H1 (cell line): ENCODE measurements at regions not wholly inside any gene's neighbourhood (a gene's known extent, or its start where the extent isn't known, plus 50 kb on each side); places are given as distances from the start of the nearest gene placed in this dataset.

Experiments
- CTCF ChIA-PET: fragments of 300-600 bp; sonication (Branson Sonifier 250); formaldehyde crosslinking; loops from one replicate; lab custom pipeline; 2021; ENCODE audit not compliant: partially characterized antibody; lab: Charles Lee
- POLR2A ChIA-PET: fragments of 300-600 bp; sonication (Branson Sonifier 250); formaldehyde crosslinking; loops from one replicate; lab custom pipeline; 2021; ENCODE audit warnings: inconsistent platforms; ENCODE audit not compliant: partially characterized antibody; lab: Charles Lee
- DNase-seq, 2 experiments: peaks; one replicate each; pipeline versions ENCODE4 v3.0.0 to v3.0.0-alpha.2; 2010 to 2022; ENCODE audit warnings: low spot score in 2 of 2, low read depth in 1 of 2, mixed read lengths in 1 of 2
- FAIRE-seq: peaks from 2 replicates; lab custom pipeline; 2011; peaks lifted over from hg19 to GRCh38; lab: Jason Lieb, UNC
- H2AFZ ChIP-seq: 2 replicates; pipeline ENCODE4 v1.8.1; 2012; ENCODE audit warnings: low read length, inconsistent platforms
- H2AK5ac ChIP-seq: 2 replicates; pipeline ENCODE4 v1.6.1; 2013; ENCODE audit warnings: low read depth, low read length
- H2BK120ac ChIP-seq: replicated peaks from 2 replicates; pipeline ENCODE3; 2013; ENCODE audit warnings: low read depth, low read length, inconsistent platforms
- H2BK12ac ChIP-seq: 2 replicates; pipeline ENCODE4 v1.6.1; 2013; ENCODE audit warnings: low read depth, low read length
- H2BK15ac ChIP-seq: 2 replicates; pipeline ENCODE4 v1.6.1; 2013; ENCODE audit warnings: low read length
- H2BK20ac ChIP-seq: 2 replicates; pipeline ENCODE4 v1.6.1; 2013; ENCODE audit warnings: low read length
- H2BK5ac ChIP-seq: 2 replicates; pipeline ENCODE4 v1.6.1; 2013; ENCODE audit warnings: low read depth, low read length
- H3K14ac ChIP-seq: 2 replicates; pipeline ENCODE4 v1.6.1; 2013; ENCODE audit warnings: inconsistent platforms; ENCODE audit not compliant: insufficient read length
- H3K18ac ChIP-seq: 2 replicates; pipeline ENCODE4 v1.6.1; 2013; ENCODE audit warnings: low read length; ENCODE audit errors: extremely low read depth
- H3K23ac ChIP-seq: 2 replicates; pipeline ENCODE4 v1.6.1; 2013; ENCODE audit warnings: inconsistent platforms; ENCODE audit not compliant: insufficient read length
- H3K23me2 ChIP-seq: 2 replicates; pipeline ENCODE4 v1.6.1; 2013; ENCODE audit warnings: low read depth, low read length
- H3K27ac ChIP-seq: 2 replicates; pipeline ENCODE4 v1.6.1; 2011; ENCODE audit warnings: low read depth, low read length, inconsistent platforms
- H3K27me3 ChIP-seq, 4 experiments: replicated peaks in 1 of 4; 1 replicate in 1 of 4; 2 replicates in 3 of 4; pipeline versions ENCODE4 v1.6.1 to v1.8.1; 2011 to 2013; ENCODE audit warnings: low read length in 3 of 4, mild to moderate bottlenecking in 3 of 4, inconsistent platforms in 2 of 4, mixed read lengths in 2 of 4, moderate library complexity in 1 of 4; ENCODE audit not compliant: control insufficient read depth in 3 of 4, insufficient read depth in 3 of 4; ENCODE audit errors: extremely low read depth in 1 of 4
- H3K36me3 ChIP-seq, 4 experiments: 2 replicates each; pipeline versions ENCODE4 v1.6.1 to v1.8.1; 2011 to 2013; ENCODE audit warnings: mild to moderate bottlenecking in 4 of 4, low read length in 3 of 4, moderate library complexity in 2 of 4, control low read depth in 1 of 4, inconsistent platforms in 1 of 4; ENCODE audit not compliant: insufficient read depth in 4 of 4, control insufficient read depth in 2 of 4
- H3K4ac ChIP-seq: replicated peaks from 2 replicates; pipeline ENCODE3; 2013; ENCODE audit warnings: low read length, low read depth, mixed read lengths, inconsistent platforms; ENCODE audit not compliant: insufficient read length
- H3K4me1 ChIP-seq, 4 experiments: replicated peaks in 1 of 4; 1 replicate in 1 of 4; 2 replicates in 3 of 4; pipeline versions ENCODE4 v1.6.1 to v1.8.1; 2011 to 2013; ENCODE audit warnings: low read length in 3 of 4, inconsistent platforms in 2 of 4, mixed read lengths in 1 of 4; ENCODE audit not compliant: insufficient read depth in 4 of 4, control insufficient read depth in 3 of 4
- H3K4me2 ChIP-seq, 2 experiments: 2 replicates each; pipeline versions ENCODE4 v1.6.1 to v1.8.1; 2011 to 2013; ENCODE audit warnings: low read depth in 2 of 2, low read length in 2 of 2, control low read depth in 1 of 2, inconsistent platforms in 1 of 2, mild to moderate bottlenecking in 1 of 2; ENCODE audit not compliant: insufficient read depth in 1 of 2
- H3K4me3 ChIP-seq, 4 experiments: fragments of 200-600, 300-600 bp in 1 of 4; sonication (generic), shearing (Covaris generic), sonication (Bioruptor Twin) in 1 of 4; 2 replicates each; pipeline versions ENCODE4 v1.5.1 to v1.8.1; 2011 to 2016; ENCODE audit warnings: low read length in 4 of 4, low read depth in 3 of 4, control low read depth in 2 of 4, inconsistent platforms in 2 of 4, mild to moderate bottlenecking in 2 of 4, mixed read lengths in 1 of 4, moderate library complexity in 1 of 4; ENCODE audit not compliant: insufficient read depth in 2 of 4; ENCODE audit errors: extremely low read depth in 1 of 4
- H3K56ac ChIP-seq: replicated peaks from 2 replicates; pipeline ENCODE3; 2013; ENCODE audit warnings: low read depth, mild to moderate bottlenecking, mixed read lengths, low read length, inconsistent platforms; ENCODE audit not compliant: insufficient read length
- H3K79me1 ChIP-seq: 2 replicates; pipeline ENCODE4 v1.6.1; 2013; ENCODE audit warnings: low read depth, low read length, control low read depth
- H3K79me2 ChIP-seq, 2 experiments: 2 replicates each; pipeline versions ENCODE4 v1.6.1 to v1.8.1; 2012 to 2013; ENCODE audit warnings: low read length in 2 of 2, mild to moderate bottlenecking in 2 of 2, inconsistent platforms in 1 of 2; ENCODE audit not compliant: insufficient read depth in 2 of 2, control insufficient read depth in 1 of 2
- H3K9ac ChIP-seq, 4 experiments: replicated peaks in 1 of 4; 1 replicate in 1 of 4; 2 replicates in 3 of 4; pipeline versions ENCODE4 v1.6.1 to v1.8.1; 2011 to 2013; ENCODE audit warnings: low read depth in 3 of 4, low read length in 3 of 4, control low read depth in 2 of 4, mild to moderate bottlenecking in 2 of 4, moderate library complexity in 2 of 4, inconsistent platforms in 1 of 4; ENCODE audit errors: extremely low read depth in 1 of 4
- H3K9me3 ChIP-seq, 2 experiments: 2 replicates each; pipeline versions ENCODE4 v1.6.1 to v1.8.1; 2012 to 2013; ENCODE audit warnings: mild to moderate bottlenecking in 2 of 2, moderate library complexity in 2 of 2, control low read depth in 1 of 2, inconsistent platforms in 1 of 2, low read depth in 1 of 2, low read length in 1 of 2, mixed read lengths in 1 of 2; ENCODE audit not compliant: insufficient read depth in 2 of 2
- H4K20me1 ChIP-seq, 2 experiments: replicated peaks in 1 of 2; 2 replicates each; pipeline versions ENCODE3 to v1.8.1; 2011 to 2013; ENCODE audit warnings: inconsistent platforms in 2 of 2, low read length in 2 of 2, mild to moderate bottlenecking in 1 of 2; ENCODE audit not compliant: insufficient read depth in 2 of 2, control insufficient read depth in 1 of 2
- H4K5ac ChIP-seq: 2 replicates; pipeline ENCODE4 v1.6.1; 2013; ENCODE audit warnings: low read length, low read depth, mixed read lengths, inconsistent platforms; ENCODE audit not compliant: insufficient read length
- H4K8ac ChIP-seq: 2 replicates; pipeline ENCODE4 v1.8.0; 2013; ENCODE audit warnings: mild to moderate bottlenecking, moderate library complexity, low read length, inconsistent platforms; ENCODE audit not compliant: insufficient read depth; ENCODE audit errors: extremely low read depth
- H4K91ac ChIP-seq: replicated peaks from 2 replicates; pipeline ENCODE3; 2013; ENCODE audit warnings: low read length, mixed read lengths, inconsistent platforms; ENCODE audit not compliant: insufficient read length
- ATF2 ChIP-seq: IDR thresholded peaks from 2 replicates; pipeline ENCODE4 v1.6.1; 2012; ENCODE audit warnings: low read length, inconsistent platforms
- CTCF ChIP-seq, 3 experiments: IDR thresholded peaks; 1 replicate in 2 of 3; 2 replicates in 1 of 3; pipeline versions ENCODE4 v1.5.1 to v1.6.1; 2011; ENCODE audit warnings: low read length in 3 of 3, mild to moderate bottlenecking in 3 of 3, inconsistent platforms in 2 of 3, low read depth in 1 of 3, moderate library complexity in 1 of 3; ENCODE audit not compliant: insufficient read depth in 1 of 3; ENCODE audit errors: control extremely low read depth in 1 of 3
- RAD21 ChIP-seq, 2 experiments: IDR thresholded peaks in 1 of 2; conservative IDR thresholded peaks in 1 of 2; 2 replicates each; pipeline ENCODE4 v1.6.1; 2011; ENCODE audit warnings: low read depth in 2 of 2, low read length in 2 of 2, improper control_type of control experiment in 1 of 2, inconsistent platforms in 1 of 2, mild to moderate bottlenecking in 1 of 2, moderate library complexity in 1 of 2
- WGBS, 2 experiments: shearing (Covaris generic) in 1 of 2; methylation state at CpG; one replicate each; pipeline versions ENCODE4 v1.1.6 to v1.1.7; 2013 to 2015; ENCODE audit warnings: low lambda C conversion rate in 2 of 2, mixed read lengths in 2 of 2, inconsistent platforms in 1 of 2, low coverage in 1 of 2, missing lambda C conversion rate in 1 of 2; ENCODE audit not compliant: insufficient replicate concordance in 2 of 2, insufficient coverage in 1 of 2, insufficient read length in 1 of 2; ENCODE audit errors: extremely low coverage in 1 of 2, missing lambda C conversion rate in 1 of 2; 5-methylcytosine and 5-hydroxymethylcytosine counted together

DNA sequence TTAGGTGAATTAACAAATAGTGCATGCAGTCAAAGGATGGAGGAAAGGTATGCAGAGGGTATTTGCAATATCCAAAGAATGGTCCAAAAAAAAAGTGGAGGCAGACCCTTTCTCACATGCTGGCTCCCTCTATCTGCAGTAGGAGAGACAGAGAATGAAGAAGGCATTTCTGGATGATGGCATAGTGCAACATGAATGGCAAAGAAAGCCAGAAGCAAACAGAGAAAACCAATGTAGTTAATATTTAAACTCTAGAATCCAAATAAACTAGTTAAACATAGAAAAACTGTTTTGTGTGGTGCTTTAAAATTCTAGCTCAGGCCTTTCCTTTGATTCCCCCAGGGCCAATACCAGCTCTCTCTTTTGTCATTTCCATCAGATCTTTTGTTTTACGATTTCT, 403.1 kb upstream of the WWC1 start:
- no peak for TF ChIP-seq ATF2
- peak in 1 of 2 experiments; percentile 11; a peak in 1 of 4 replicates for TF ChIP-seq RAD21 (IDR thresholded peaks at IDR 0.05 in 1 of 2, conservative IDR thresholded peaks at IDR 0.05 in 1 of 2; ENCODE audit: low read depth in 2 of 2, low read length in 2 of 2)
- peak in 1 of 3 experiments; percentile 19; a peak in 2 of 4 replicates for TF ChIP-seq CTCF (IDR thresholded peaks at IDR 0.05; ENCODE audit: control extremely low read depth in 1 of 3, insufficient read depth in 1 of 3, low read depth in 1 of 3, low read length in 3 of 3)
- TF ChIP-seq, all 59 proteins: peak for 2
- Histone ChIP-seq H3K4ac (no peak overlapping the region), H3K9me3 (no peaks in the 10 kb centered on the region), H3K9ac (no peak overlapping the region), H3K4me1 (peaks cover 0 to 9% (median 7%) of the 10 kb centered on the region in 4 experiments; a peak in 6 of 7 replicates), H2BK120ac (no peak overlapping the region), H3K4me2 (no peak overlapping the region; a peak in 1 of 4 replicates), H2AFZ (no peak overlapping the region), H4K5ac (no peak overlapping the region), H3K27ac (no peak overlapping the region), H3K27me3 (no peaks in the 10 kb centered on the region), H2BK5ac (no peak overlapping the region), H3K56ac (no peak overlapping the region), H2BK20ac (no peak overlapping the region), H2BK15ac (no peak overlapping the region), H3K14ac (no peak overlapping the region), H3K36me3 (no peaks in the 10 kb centered on the region), H3K18ac (no peak overlapping the region), H3K23ac (no peak overlapping the region), H2AK5ac (no peak overlapping the region), H3K79me2 (no peaks in the 10 kb centered on the region), H4K20me1 (no peaks in the 10 kb centered on the region), H2BK12ac (no peak overlapping the region), H4K8ac (no peak overlapping the region), H4K91ac (no peak overlapping the region), H3K79me1 (no peaks in the 10 kb centered on the region), H3K23me2 (no peaks in the 10 kb centered on the region), H3K4me3 (no peak overlapping the region)
- WGBS, 2 experiments: 95% methylated on average over 1 of the region's 1 CpG; no CpG with 5 or more reads in 1 of the 2 experiments
- no peak for DNase-seq
- no peak for FAIRE-seq
- CTCF ChIA-PET: interaction anchor here (0.5 to 1.6 kb wide), 8 partner anchors 9 to 77 kb away, joined by 3 to 5 read pairs (median 3); no protein-coding TSS in a partner anchor
- POLR2A ChIA-PET: interaction anchor here (0.6 to 1.0 kb wide), 2 partner anchors 19 to 142 kb away, joined by 3 to 4 read pairs; no protein-coding TSS in a partner anchor
